Mesothelial cell of epicardium (in vitro differentiated cells): ENCODE measurements at regions not wholly inside any gene's neighbourhood (a gene's known extent, or its start where the extent isn't known, plus 50 kb on each side); places are given as distances from the start of the nearest gene placed in this dataset.
A peak's percentile ranks its signal among the peaks of the same experiment; 100 is the strongest.

Experiments used
- DNase-seq, 2 experiments: peaks; one replicate each; pipeline ENCODE4 v3.0.0; 2021; ENCODE audit warnings: low spot score in 2 of 2; ENCODE audit not compliant: unreplicated experiment in 2 of 2
- H3K27ac Mint-ChIP-seq: 2 replicates; pipeline ENCODE4 v1.8.0; 2021; ENCODE audit warnings: mixed read lengths
- H3K27me3 Mint-ChIP-seq: 2 replicates; pipeline ENCODE4 v1.8.0; 2021; ENCODE audit warnings: low read depth, mixed read lengths
- H3K36me3 Mint-ChIP-seq: 2 replicates; pipeline ENCODE4 v1.8.0; 2021; ENCODE audit warnings: mixed read lengths
- H3K4me1 Mint-ChIP-seq: 2 replicates; pipeline ENCODE4 v1.8.0; 2021; ENCODE audit warnings: mixed read lengths
- H3K4me3 Mint-ChIP-seq: 2 replicates; pipeline ENCODE4 v1.8.0; 2021; ENCODE audit warnings: mild to moderate bottlenecking, moderate library complexity, mixed read lengths
- H3K9me3 Mint-ChIP-seq: 2 replicates; pipeline ENCODE4 v1.8.0; 2021; ENCODE audit warnings: mixed read lengths
- TF ChIP-seq, protein P1 (sequence below): fragments of 200-600 bp; sonication (generic); IDR thresholded peaks from one replicate; pipeline ENCODE4 v1.5.0; 2021; ENCODE audit warnings: antibody characterized with exemption; ENCODE audit not compliant: unreplicated experiment

DNA sequence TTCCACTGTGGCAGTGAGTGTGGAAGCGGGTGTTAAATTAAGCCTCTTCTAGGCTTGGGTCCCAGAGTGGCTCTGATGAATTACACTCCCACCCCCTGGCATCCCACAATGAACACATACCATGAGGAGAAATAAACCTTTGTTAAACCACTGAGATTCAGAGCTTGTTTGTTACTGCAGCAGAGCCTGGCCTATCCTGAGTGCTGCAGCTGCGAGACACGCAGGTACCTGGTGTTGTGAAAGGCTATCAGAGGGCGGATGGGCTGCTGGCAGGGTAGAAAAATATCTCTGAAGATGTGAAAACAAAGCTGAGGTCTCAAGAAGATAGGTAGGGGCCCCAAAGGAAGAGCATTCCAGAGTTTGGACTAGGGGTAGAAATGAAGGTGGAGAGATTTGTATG, 138.4 kb upstream of the STX18 start:
- DNase-seq = no peak
- Mint-ChIP-seq H3K27me3 (no peaks in the 10 kb centered on the region), H3K4me3 (no peak overlapping the region), H3K36me3 (no peaks in the 10 kb centered on the region), H3K4me1 (peaks cover 37% of the 10 kb centered on the region), H3K9me3 (no peaks in the 10 kb centered on the region), H3K27ac (no peak overlapping the region)
- TF ChIP-seq, protein P1, sequence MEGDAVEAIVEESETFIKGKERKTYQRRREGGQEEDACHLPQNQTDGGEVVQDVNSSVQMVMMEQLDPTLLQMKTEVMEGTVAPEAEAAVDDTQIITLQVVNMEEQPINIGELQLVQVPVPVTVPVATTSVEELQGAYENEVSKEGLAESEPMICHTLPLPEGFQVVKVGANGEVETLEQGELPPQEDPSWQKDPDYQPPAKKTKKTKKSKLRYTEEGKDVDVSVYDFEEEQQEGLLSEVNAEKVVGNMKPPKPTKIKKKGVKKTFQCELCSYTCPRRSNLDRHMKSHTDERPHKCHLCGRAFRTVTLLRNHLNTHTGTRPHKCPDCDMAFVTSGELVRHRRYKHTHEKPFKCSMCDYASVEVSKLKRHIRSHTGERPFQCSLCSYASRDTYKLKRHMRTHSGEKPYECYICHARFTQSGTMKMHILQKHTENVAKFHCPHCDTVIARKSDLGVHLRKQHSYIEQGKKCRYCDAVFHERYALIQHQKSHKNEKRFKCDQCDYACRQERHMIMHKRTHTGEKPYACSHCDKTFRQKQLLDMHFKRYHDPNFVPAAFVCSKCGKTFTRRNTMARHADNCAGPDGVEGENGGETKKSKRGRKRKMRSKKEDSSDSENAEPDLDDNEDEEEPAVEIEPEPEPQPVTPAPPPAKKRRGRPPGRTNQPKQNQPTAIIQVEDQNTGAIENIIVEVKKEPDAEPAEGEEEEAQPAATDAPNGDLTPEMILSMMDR = no peak

DNA sequence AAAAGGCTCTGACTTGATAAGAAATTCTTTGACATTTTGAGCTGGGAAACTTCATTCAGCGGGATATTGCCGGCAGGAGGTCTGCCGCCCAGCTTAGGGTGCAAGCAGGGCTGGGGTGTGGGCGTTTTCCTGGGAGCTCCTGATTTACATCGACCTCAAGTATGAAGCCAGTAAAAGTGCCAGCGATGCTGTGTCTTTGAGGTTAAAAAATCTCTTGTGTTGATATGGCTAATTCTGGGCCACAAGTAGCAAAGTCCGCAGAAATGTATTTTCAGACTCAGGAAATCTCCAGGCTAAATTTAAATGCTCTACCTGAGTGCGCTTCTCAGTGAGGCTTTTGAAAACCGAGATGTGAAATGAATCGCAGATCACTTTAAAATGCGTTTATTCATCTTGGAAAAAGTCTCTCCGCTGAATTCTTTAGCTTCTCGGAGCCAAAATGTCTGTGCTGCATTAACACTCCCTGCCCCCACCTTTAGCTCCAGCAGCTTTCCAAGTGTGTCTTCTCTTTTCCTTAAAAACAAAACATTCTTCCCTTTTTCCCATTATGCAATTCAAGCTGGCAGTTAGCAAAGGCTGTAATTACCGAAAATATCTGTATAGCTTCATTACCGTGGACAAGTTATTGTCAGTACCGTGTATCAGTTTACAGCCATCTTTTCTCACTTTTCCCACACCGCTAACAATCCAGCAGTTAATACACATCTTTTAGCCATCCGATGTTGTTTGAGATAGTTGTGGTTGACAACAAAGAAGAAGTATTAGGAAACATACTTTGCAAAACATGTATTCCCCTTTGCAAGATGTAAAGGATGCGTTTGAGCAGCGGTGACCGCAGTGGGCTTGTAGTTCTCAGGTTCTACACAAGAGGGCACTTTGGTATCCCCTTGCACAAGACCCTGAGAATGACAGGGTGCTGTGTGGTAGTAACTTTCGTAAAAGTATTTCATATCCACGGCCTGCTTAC, 136.0 kb upstream of the STX18 start:
- no peak for DNase-seq
- Mint-ChIP-seq H3K4me3 (peak overlapping the region; percentile 49), H3K27me3 (no peaks in the 10 kb centered on the region), H3K9me3 (no peaks in the 10 kb centered on the region), H3K36me3 (no peaks in the 10 kb centered on the region), H3K27ac (peak overlapping the region; percentile 74), H3K4me1 (peaks cover 47% of the 10 kb centered on the region)
- TF ChIP-seq, protein P1 = peak; percentile 70

DNA sequence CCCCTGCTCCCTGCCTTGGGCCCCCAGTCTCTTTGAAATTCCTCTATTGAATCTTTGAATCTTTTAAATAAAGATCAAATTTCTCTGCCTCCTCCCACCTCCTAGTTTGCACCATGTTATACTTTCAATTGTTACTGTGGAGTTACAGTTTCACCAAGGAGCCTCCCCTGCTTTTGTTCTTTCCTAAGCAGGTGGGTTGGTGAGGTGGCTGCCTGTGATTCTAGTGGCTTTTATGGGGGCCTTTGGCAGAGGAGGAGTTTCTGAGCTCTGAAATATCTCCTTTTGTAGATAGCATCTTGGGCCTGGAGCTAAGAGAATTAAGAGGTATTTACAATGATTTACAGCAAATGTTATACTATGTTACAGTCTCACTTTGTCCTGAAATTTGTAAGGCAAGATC, 133.8 kb upstream of the STX18 start:
- no peaks in the 10 kb centered on the region for H3K9me3 Mint-ChIP-seq

DNA sequence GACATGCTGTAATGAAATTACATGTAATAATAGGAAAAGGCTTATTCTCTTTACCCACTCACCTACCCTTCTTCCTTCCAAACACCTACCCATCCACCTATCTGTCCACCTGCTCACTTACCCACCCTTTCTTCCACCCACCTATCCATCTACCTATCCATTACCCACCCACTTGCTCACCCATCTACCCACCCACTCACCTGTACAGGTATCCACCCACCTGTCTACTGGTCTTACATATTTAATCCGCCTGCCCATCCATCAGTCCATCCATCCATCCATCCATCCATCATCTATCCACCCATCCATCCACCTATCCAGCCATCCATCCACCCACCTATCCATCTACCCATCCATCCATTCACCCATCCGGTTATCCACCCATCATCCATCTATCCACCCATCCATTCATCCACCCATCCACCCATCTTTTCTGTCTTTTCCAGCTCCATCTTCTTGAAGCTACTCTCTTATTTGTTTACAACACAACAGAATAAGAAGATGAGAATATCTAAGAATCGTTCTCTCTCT, 133.3 kb upstream of the STX18 start:
- Mint-ChIP-seq H3K36me3 (no peaks in the 10 kb centered on the region), H3K9me3 (no peaks in the 10 kb centered on the region), H3K27me3 (no peaks in the 10 kb centered on the region), H3K27ac (peak overlapping the region; percentile 73), H3K4me1 (peaks cover 73% of the 10 kb centered on the region), H3K4me3 (no peak overlapping the region)
- TF ChIP-seq, protein P1 = no peak
- no peak for DNase-seq

More for the DNA sequence above, 133.8 kb upstream of the STX18 start:
- peak overlapping the region; percentile 73 for H3K27ac Mint-ChIP-seq
- peaks cover 68% of the 10 kb centered on the region for H3K4me1 Mint-ChIP-seq
- H3K27me3 Mint-ChIP-seq = no peaks in the 10 kb centered on the region
- H3K4me3 Mint-ChIP-seq = no peak overlapping the region
- TF ChIP-seq, protein P1 = no peak
- H3K36me3 Mint-ChIP-seq = no peaks in the 10 kb centered on the region
- DNase-seq = no peak

DNA sequence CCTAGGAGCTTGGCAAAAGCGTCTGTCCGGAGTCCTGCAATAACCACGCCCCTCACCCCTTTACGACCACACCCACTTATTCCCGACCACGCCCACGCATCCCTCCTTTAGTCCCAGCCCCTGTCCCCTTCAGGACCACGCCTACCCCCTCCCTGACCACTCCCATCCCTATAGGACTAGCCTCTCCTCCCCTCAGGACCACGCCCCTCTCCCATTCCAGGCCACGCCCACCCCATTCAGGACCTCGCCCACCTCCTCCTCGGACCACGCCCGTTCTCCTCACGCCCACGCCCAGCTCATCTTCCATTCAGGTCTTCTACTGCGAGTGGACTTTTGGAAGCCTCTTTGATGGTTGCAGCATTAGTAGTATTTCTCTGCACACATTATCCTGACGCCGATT, 131.2 kb upstream of the STX18 start:
- Mint-ChIP-seq H3K4me1 (peaks cover 81% of the 10 kb centered on the region), H3K27ac (no peak overlapping the region), H3K36me3 (no peaks in the 10 kb centered on the region), H3K9me3 (no peaks in the 10 kb centered on the region), H3K27me3 (no peaks in the 10 kb centered on the region), H3K4me3 (no peak overlapping the region)
- DNase-seq = no peak
- TF ChIP-seq, protein P1 = no peak
